Liver (tissue), 8 donors: ENCODE measurements at regions not wholly inside any gene's neighbourhood (a gene's known extent, or its start where the extent isn't known, plus 50 kb on each side); places are given as distances from the start of the nearest gene placed in this dataset.

ENCODE experiments used
- DNase-seq: peaks from one replicate; pipeline ENCODE4 v3.0.0-alpha.2; 2017; ENCODE audit warnings: low spot score
- H3K27ac ChIP-seq, 2 donors: one replicate each; pipeline ENCODE4 v1.7.0; 2013; ENCODE audit warnings: inconsistent platforms in 2 of 2, low read length in 2 of 2, control low read depth in 1 of 2, low read depth in 1 of 2, mild to moderate bottlenecking in 1 of 2
- H3K27me3 ChIP-seq, 4 donors: one replicate each; pipeline versions ENCODE4 v1.6.1 to v1.7.0; 2013; ENCODE audit warnings: low read length in 3 of 4, inconsistent platforms in 1 of 4, mild to moderate bottlenecking in 1 of 4, moderate library complexity in 1 of 4; ENCODE audit not compliant: control insufficient read depth in 4 of 4, insufficient read depth in 4 of 4
- H3K36me3 ChIP-seq, 4 donors: one replicate each; pipeline versions ENCODE4 v1.6.1 to v1.7.0; 2013; ENCODE audit warnings: low read length in 3 of 4, mild to moderate bottlenecking in 3 of 4, low read depth in 1 of 4, moderate library complexity in 1 of 4; ENCODE audit not compliant: control insufficient read depth in 4 of 4, insufficient read depth in 3 of 4
- H3K4me1 ChIP-seq, 4 donors: one replicate each; pipeline versions ENCODE4 v1.6.1 to v1.7.0; 2013; ENCODE audit warnings: low read length in 3 of 4, mild to moderate bottlenecking in 3 of 4, moderate library complexity in 1 of 4; ENCODE audit not compliant: control insufficient read depth in 4 of 4, insufficient read depth in 4 of 4
- H3K4me3 ChIP-seq, 3 donors: one replicate each; pipeline versions ENCODE4 v1.6.1 to v1.7.0; 2013; ENCODE audit warnings: low read length in 3 of 3, control low read depth in 1 of 3, low read depth in 1 of 3, mild to moderate bottlenecking in 1 of 3
- H3K9ac ChIP-seq, 2 donors: one replicate each; pipeline ENCODE4 v1.7.0; 2013; ENCODE audit warnings: low read length in 2 of 2, mild to moderate bottlenecking in 2 of 2, moderate library complexity in 2 of 2, control low read depth in 1 of 2, low read depth in 1 of 2
- H3K9me3 ChIP-seq, 4 donors: one replicate each; pipeline versions ENCODE4 v1.6.1 to v1.7.0; 2013; ENCODE audit warnings: low read length in 3 of 4; ENCODE audit not compliant: control insufficient read depth in 4 of 4
- ATF3 ChIP-seq: IDR thresholded peaks from 2 replicates; pipeline ENCODE4 v1.6.1; 2016; ENCODE audit warnings: antibody characterized with exemption
- EGR1 ChIP-seq, 2 donors: IDR thresholded peaks; 2 replicates each; pipeline ENCODE4 v1.6.1; 2016 to 2018; ENCODE audit warnings: antibody characterized with exemption in 2 of 2, low read depth in 2 of 2
- FOXA2 ChIP-seq: IDR thresholded peaks from 2 replicates; pipeline ENCODE4 v1.6.1; 2016; ENCODE audit warnings: antibody characterized with exemption
- GABPA ChIP-seq, 2 donors: IDR thresholded peaks in 1 of 2; conservative IDR thresholded peaks in 1 of 2; 2 replicates each; pipeline ENCODE4 v1.6.1; 2016; ENCODE audit warnings: antibody characterized with exemption in 2 of 2, mild to moderate bottlenecking in 1 of 2, moderate library complexity in 1 of 2
- HNF4A ChIP-seq, 2 donors: conservative IDR thresholded peaks; 2 replicates each; pipeline ENCODE4 v1.6.1; 2016; ENCODE audit warnings: antibody characterized with exemption in 2 of 2, mild to moderate bottlenecking in 2 of 2
- HNF4G ChIP-seq: IDR thresholded peaks from 2 replicates; pipeline ENCODE4 v1.6.1; 2016; ENCODE audit warnings: antibody characterized with exemption
- JUND ChIP-seq, 2 donors: IDR thresholded peaks; 2 replicates each; pipeline ENCODE4 v1.6.1; 2016; ENCODE audit warnings: antibody characterized with exemption in 2 of 2
- NR2F2 ChIP-seq: IDR thresholded peaks from 2 replicates; pipeline ENCODE4 v1.6.1; 2016; ENCODE audit warnings: antibody characterized with exemption
- RAD21 ChIP-seq, 2 donors: IDR thresholded peaks; 2 replicates each; pipeline ENCODE4 v1.6.1; 2016; ENCODE audit warnings: antibody characterized with exemption in 2 of 2, mild to moderate bottlenecking in 2 of 2
- REST ChIP-seq: IDR thresholded peaks from 2 replicates; pipeline ENCODE4 v1.6.1; 2016; ENCODE audit warnings: antibody characterized with exemption, mild to moderate bottlenecking
- SP1 ChIP-seq: IDR thresholded peaks from 2 replicates; pipeline ENCODE4 v1.6.1; 2018; ENCODE audit warnings: antibody characterized with exemption, mild to moderate bottlenecking
- YY1 ChIP-seq: IDR thresholded peaks from 2 replicates; pipeline ENCODE4 v1.6.1; 2016; ENCODE audit warnings: antibody characterized with exemption, mild to moderate bottlenecking
- WGBS: extraction: QIAGEN DNeasy Blood & Tissue Kit; methylation state at CpG from one replicate; pipeline ENCODE4 v1.1.7; 2013; 5-methylcytosine and 5-hydroxymethylcytosine counted together
- TF ChIP-seq, protein P1 (sequence below): IDR thresholded peaks from 2 replicates; pipeline ENCODE4 v1.6.1; 2016; ENCODE audit warnings: antibody characterized with exemption
- TF ChIP-seq, protein P2 (sequence below): fragments of 150-350 bp; IDR thresholded peaks from 2 replicates; pipeline ENCODE4 v1.5.1; 2017; ENCODE audit warnings: improper control_type of control experiment, low read depth, low read length; ENCODE audit not compliant: missing input control
- donor health status: healthy.
- donor health status: healthy.
- donor health status: healthy.
- donor health status: healthy.
- donor health status: healthy.

DNA sequence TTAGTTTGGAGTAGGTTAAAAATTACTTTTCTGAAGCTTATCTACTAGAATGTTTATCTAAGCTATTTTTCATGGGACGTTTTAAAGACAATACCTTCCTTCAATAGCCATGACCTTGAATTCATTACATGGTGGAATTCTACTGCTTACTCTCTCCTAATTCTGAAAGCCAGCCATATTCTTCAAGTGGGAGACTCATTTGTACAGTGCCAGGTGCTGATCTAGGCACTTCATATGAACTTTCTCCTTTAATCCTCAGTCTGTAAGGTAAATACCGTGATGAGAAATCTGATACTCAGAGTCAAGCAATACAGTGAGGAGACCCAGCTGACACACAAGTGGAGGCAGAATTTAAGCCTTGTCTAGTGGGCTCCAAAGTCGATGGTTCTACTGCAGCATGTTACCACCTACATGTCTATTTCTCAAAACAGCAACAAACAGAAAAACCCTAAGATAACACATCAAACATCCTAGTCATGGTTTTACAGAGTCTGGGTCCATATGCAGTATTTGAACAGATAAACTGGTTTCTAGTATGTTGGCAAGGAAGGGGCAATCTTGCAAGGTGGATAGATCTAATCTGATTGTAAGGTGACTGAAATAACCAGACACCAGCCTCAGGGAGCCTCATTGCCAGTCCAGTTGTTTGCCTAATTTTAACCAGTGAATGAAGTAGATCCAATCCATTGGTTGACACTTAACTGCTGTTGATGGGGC, 243.7 kb downstream of the PIK3R1 start:
- Histone ChIP-seq H3K27ac (no peak overlapping the region), H3K36me3 (no peaks in the 10 kb centered on the region), H3K4me3 (no peak overlapping the region), H3K4me1 (peaks cover 0 to 7% (median 0%) of the 10 kb centered on the region in 4 donors), H3K9ac (no peak overlapping the region), H3K27me3 (no peaks in the 10 kb centered on the region), H3K9me3 (no peaks in the 10 kb centered on the region)
- WGBS, result 48% methylated on average over 3 of the region's 3 CpGs
- TF ChIP-seq FOXA2 (no peak), HNF4A (conservative IDR thresholded peaks at IDR 0.05) (peak in 1 of 2 donors; percentile 9), ATF3 (no peak), NR2F2 (no peak), RAD21 (IDR thresholded peaks at IDR 0.05) (no peak), YY1 (peak; percentile 0)
- no peak for DNase-seq

- Histone ChIP-seq H3K27ac (no peak overlapping the region), H3K27me3 (no peaks in the 10 kb centered on the region), H3K4me3 (no peak overlapping the region), H3K9ac (no peak overlapping the region), H3K36me3 (no peaks in the 10 kb centered on the region), H3K4me1 (peaks cover 0 to 7% (median 0%) of the 10 kb centered on the region in 4 donors), H3K9me3 (no peaks in the 10 kb centered on the region)
- no peak for DNase-seq
- WGBS, result 56% methylated on average over 3 of the region's 3 CpGs
- TF ChIP-seq GABPA (IDR thresholded peaks at IDR 0.05 in 1 of 2, conservative IDR thresholded peaks at IDR 0.05 in 1 of 2) (no peak), REST (no peak), SP1 (no peak), JUND (IDR thresholded peaks at IDR 0.05) (no peak), ATF3 (no peak), YY1 (no peak), NR2F2 (no peak), HNF4A (conservative IDR thresholded peaks at IDR 0.05) (no peak), HNF4G (no peak), EGR1 (IDR thresholded peaks at IDR 0.05; ENCODE audit: low read depth in 2 of 2) (no peak)
- TF ChIP-seq, protein P1, sequence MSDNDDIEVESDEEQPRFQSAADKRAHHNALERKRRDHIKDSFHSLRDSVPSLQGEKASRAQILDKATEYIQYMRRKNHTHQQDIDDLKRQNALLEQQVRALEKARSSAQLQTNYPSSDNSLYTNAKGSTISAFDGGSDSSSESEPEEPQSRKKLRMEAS, result no peak
- TF ChIP-seq, protein P2, sequence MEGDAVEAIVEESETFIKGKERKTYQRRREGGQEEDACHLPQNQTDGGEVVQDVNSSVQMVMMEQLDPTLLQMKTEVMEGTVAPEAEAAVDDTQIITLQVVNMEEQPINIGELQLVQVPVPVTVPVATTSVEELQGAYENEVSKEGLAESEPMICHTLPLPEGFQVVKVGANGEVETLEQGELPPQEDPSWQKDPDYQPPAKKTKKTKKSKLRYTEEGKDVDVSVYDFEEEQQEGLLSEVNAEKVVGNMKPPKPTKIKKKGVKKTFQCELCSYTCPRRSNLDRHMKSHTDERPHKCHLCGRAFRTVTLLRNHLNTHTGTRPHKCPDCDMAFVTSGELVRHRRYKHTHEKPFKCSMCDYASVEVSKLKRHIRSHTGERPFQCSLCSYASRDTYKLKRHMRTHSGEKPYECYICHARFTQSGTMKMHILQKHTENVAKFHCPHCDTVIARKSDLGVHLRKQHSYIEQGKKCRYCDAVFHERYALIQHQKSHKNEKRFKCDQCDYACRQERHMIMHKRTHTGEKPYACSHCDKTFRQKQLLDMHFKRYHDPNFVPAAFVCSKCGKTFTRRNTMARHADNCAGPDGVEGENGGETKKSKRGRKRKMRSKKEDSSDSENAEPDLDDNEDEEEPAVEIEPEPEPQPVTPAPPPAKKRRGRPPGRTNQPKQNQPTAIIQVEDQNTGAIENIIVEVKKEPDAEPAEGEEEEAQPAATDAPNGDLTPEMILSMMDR, result no peak
Observed at GRCh38 chr5:68459810-68460139, 244.2 kb downstream of the PIK3R1 start.
